ENCODE measurements at regions not wholly inside any gene's neighbourhood (a gene's known extent, or its start where the extent isn't known, plus 50 kb on each side); places are given as distances from the start of the nearest gene placed in this dataset.

- Histone ChIP-seq H3K4me1 (ENCODE audit: insufficient read depth, insufficient read length) (no peaks in the 10 kb centered on the region), H3K36me3 (ENCODE audit: insufficient read depth, insufficient read length, low read length) (no peaks in the 10 kb centered on the region), H3K4me3 (ENCODE audit: insufficient read length, low read depth) (no peak overlapping the region), H3K9me3 (ENCODE audit: insufficient read depth, low read length) (no peaks in the 10 kb centered on the region), H3K27me3 (ENCODE audit: insufficient read depth, insufficient read length) (no peaks in the 10 kb centered on the region), H3K9ac (ENCODE audit: insufficient read length, low read depth) (no peak overlapping the region)
- no peak for DNase-seq (ENCODE audit: low read depth, low spot score)
- no peak for TF ChIP-seq YY1 (IDR thresholded peaks at IDR 0.05; ENCODE audit: insufficient read depth, insufficient read length)
- no peak for TF ChIP-seq SUZ12 (IDR thresholded peaks at IDR 0.05; ENCODE audit: extremely low read depth, insufficient read depth, insufficient read length)
- no peak for TF ChIP-seq ZNF274 (IDR thresholded peaks at IDR 0.05; ENCODE audit: low read depth, low read length)
Observed at GRCh38 chr9:2928411-2928810, 84.5 kb upstream of the PUM3 start.

- no peak for DNase-seq (ENCODE audit: low read depth, low spot score)
- Histone ChIP-seq H3K4me3 (ENCODE audit: insufficient read length, low read depth) (no peak overlapping the region), H3K9ac (ENCODE audit: insufficient read length, low read depth) (no peak overlapping the region), H3K27me3 (ENCODE audit: insufficient read depth, insufficient read length) (no peaks in the 10 kb centered on the region), H3K4me1 (ENCODE audit: insufficient read depth, insufficient read length) (no peaks in the 10 kb centered on the region), H3K9me3 (ENCODE audit: insufficient read depth, low read length) (no peaks in the 10 kb centered on the region), H3K36me3 (ENCODE audit: insufficient read depth, insufficient read length, low read length) (no peaks in the 10 kb centered on the region)
- TF ChIP-seq ZNF274 (IDR thresholded peaks at IDR 0.05; ENCODE audit: low read depth, low read length) (no peak), SUZ12 (IDR thresholded peaks at IDR 0.05; ENCODE audit: extremely low read depth, insufficient read depth, insufficient read length) (no peak), YY1 (IDR thresholded peaks at IDR 0.05; ENCODE audit: insufficient read depth, insufficient read length) (no peak)
Observed at GRCh38 chr9:2925016-2925415, 81.1 kb upstream of the PUM3 start.

- Histone ChIP-seq H3K4me1 (ENCODE audit: insufficient read depth, insufficient read length) (no peaks in the 10 kb centered on the region), H3K9ac (ENCODE audit: insufficient read length, low read depth) (no peak overlapping the region), H3K9me3 (ENCODE audit: insufficient read depth, low read length) (no peaks in the 10 kb centered on the region), H3K36me3 (ENCODE audit: insufficient read depth, insufficient read length, low read length) (no peaks in the 10 kb centered on the region), H3K4me3 (ENCODE audit: insufficient read length, low read depth) (no peak overlapping the region), H3K27me3 (ENCODE audit: insufficient read depth, insufficient read length) (no peaks in the 10 kb centered on the region)
- TF ChIP-seq SUZ12 (IDR thresholded peaks at IDR 0.05; ENCODE audit: extremely low read depth, insufficient read depth, insufficient read length) = no peak
- TF ChIP-seq YY1 (IDR thresholded peaks at IDR 0.05; ENCODE audit: insufficient read depth, insufficient read length) = no peak
- TF ChIP-seq ZNF274 (IDR thresholded peaks at IDR 0.05; ENCODE audit: low read depth, low read length) = no peak
- DNase-seq (ENCODE audit: low read depth, low spot score) = no peak
Observed at GRCh38 chr9:2924380-2924768, 80.5 kb upstream of the PUM3 start.

- no peak overlapping the region for H3K4me3 ChIP-seq (ENCODE audit: insufficient read length, low read depth)
- no peaks in the 10 kb centered on the region for H3K9me3 ChIP-seq (ENCODE audit: insufficient read depth, low read length)
- DNase-seq (ENCODE audit: low read depth, low spot score) = no peak
- no peak for TF ChIP-seq YY1 (IDR thresholded peaks at IDR 0.05; ENCODE audit: insufficient read depth, insufficient read length)
- no peak for TF ChIP-seq SUZ12 (IDR thresholded peaks at IDR 0.05; ENCODE audit: extremely low read depth, insufficient read depth, insufficient read length)
- TF ChIP-seq ZNF274 (IDR thresholded peaks at IDR 0.05; ENCODE audit: low read depth, low read length) = no peak
- H3K4me1 ChIP-seq (ENCODE audit: insufficient read depth, insufficient read length) = no peaks in the 10 kb centered on the region
- H3K36me3 ChIP-seq (ENCODE audit: insufficient read depth, insufficient read length, low read length) = no peaks in the 10 kb centered on the region
- H3K27me3 ChIP-seq (ENCODE audit: insufficient read depth, insufficient read length) = no peaks in the 10 kb centered on the region
- no peak overlapping the region for H3K9ac ChIP-seq (ENCODE audit: insufficient read length, low read depth)
Observed at GRCh38 chr9:2923766-2924379, 80.0 kb upstream of the PUM3 start.

- no peaks in the 10 kb centered on the region for H3K4me1 ChIP-seq (ENCODE audit: insufficient read depth, insufficient read length)
- H3K9me3 ChIP-seq (ENCODE audit: insufficient read depth, low read length) = no peaks in the 10 kb centered on the region
- H3K36me3 ChIP-seq (ENCODE audit: insufficient read depth, insufficient read length, low read length) = no peaks in the 10 kb centered on the region
- no peak overlapping the region for H3K9ac ChIP-seq (ENCODE audit: insufficient read length, low read depth)
- TF ChIP-seq YY1 (IDR thresholded peaks at IDR 0.05; ENCODE audit: insufficient read depth, insufficient read length) (no peak), SUZ12 (IDR thresholded peaks at IDR 0.05; ENCODE audit: extremely low read depth, insufficient read depth, insufficient read length) (no peak), ZNF274 (IDR thresholded peaks at IDR 0.05; ENCODE audit: low read depth, low read length) (no peak)
- DNase-seq (ENCODE audit: low read depth, low spot score) = no peak
- no peaks in the 10 kb centered on the region for H3K27me3 ChIP-seq (ENCODE audit: insufficient read depth, insufficient read length)
- H3K4me3 ChIP-seq (ENCODE audit: insufficient read length, low read depth) = no peak overlapping the region
Observed at GRCh38 chr9:2919347-2919746, 75.5 kb upstream of the PUM3 start.

GRCh38 chr9:2916382-2916985 is 72.6 kb upstream of the PUM3 start:
- H3K4me1 ChIP-seq (ENCODE audit: insufficient read depth, insufficient read length) = no peaks in the 10 kb centered on the region
- DNase-seq (ENCODE audit: low read depth, low spot score) = no peak
- no peak overlapping the region for H3K9ac ChIP-seq (ENCODE audit: insufficient read length, low read depth)
- no peaks in the 10 kb centered on the region for H3K9me3 ChIP-seq (ENCODE audit: insufficient read depth, low read length)
- no peak overlapping the region for H3K4me3 ChIP-seq (ENCODE audit: insufficient read length, low read depth)
- H3K36me3 ChIP-seq (ENCODE audit: insufficient read depth, insufficient read length, low read length) = no peaks in the 10 kb centered on the region
- H3K27me3 ChIP-seq (ENCODE audit: insufficient read depth, insufficient read length) = no peaks in the 10 kb centered on the region
- no peak for TF ChIP-seq SUZ12 (IDR thresholded peaks at IDR 0.05; ENCODE audit: extremely low read depth, insufficient read depth, insufficient read length)
- TF ChIP-seq ZNF274 (IDR thresholded peaks at IDR 0.05; ENCODE audit: low read depth, low read length) = no peak
- TF ChIP-seq YY1 (IDR thresholded peaks at IDR 0.05; ENCODE audit: insufficient read depth, insufficient read length) = no peak

GRCh38 chr9:2913026-2913425 is 69.1 kb upstream of the PUM3 start:
- H3K4me3 ChIP-seq (ENCODE audit: insufficient read length, low read depth) = no peak overlapping the region
- DNase-seq (ENCODE audit: low read depth, low spot score) = no peak
- H3K9me3 ChIP-seq (ENCODE audit: insufficient read depth, low read length) = no peaks in the 10 kb centered on the region
- H3K27me3 ChIP-seq (ENCODE audit: insufficient read depth, insufficient read length) = no peaks in the 10 kb centered on the region
- no peaks in the 10 kb centered on the region for H3K36me3 ChIP-seq (ENCODE audit: insufficient read depth, insufficient read length, low read length)
- no peak overlapping the region for H3K9ac ChIP-seq (ENCODE audit: insufficient read length, low read depth)
- H3K4me1 ChIP-seq (ENCODE audit: insufficient read depth, insufficient read length) = no peaks in the 10 kb centered on the region
- TF ChIP-seq ZNF274 (IDR thresholded peaks at IDR 0.05; ENCODE audit: low read depth, low read length) (no peak), SUZ12 (IDR thresholded peaks at IDR 0.05; ENCODE audit: extremely low read depth, insufficient read depth, insufficient read length) (no peak), YY1 (IDR thresholded peaks at IDR 0.05; ENCODE audit: insufficient read depth, insufficient read length) (no peak)

Measured in NT2/D1 (cell line).